Epithelial cell of proximal tubule (primary cell): ENCODE measurements at regions not wholly inside any gene's neighbourhood (a gene's known extent, or its start where the extent isn't known, plus 50 kb on each side); places are given as distances from the start of the nearest gene placed in this dataset.
"Not testable (repeated sequence)": the region's sequence is repeated elsewhere in the genome, so short reads cannot be mapped to it uniquely, and the experiment has no call there.

ENCODE experiments used
- DNase-seq: peaks from one replicate; pipeline ENCODE4 v3.0.0-alpha.2; 2011; ENCODE audit warnings: low read depth
- H3K4me3 ChIP-seq: 2 replicates; pipeline ENCODE4 v1.5.1; 2011; ENCODE audit warnings: low read depth, mild to moderate bottlenecking, low read length
- CTCF ChIP-seq: conservative IDR thresholded peaks from 2 replicates; pipeline ENCODE4 v1.5.1; 2012; ENCODE audit warnings: low read depth, mild to moderate bottlenecking, low read length

- TF ChIP-seq CTCF, result no peak
- no peak for DNase-seq
- H3K4me3 ChIP-seq, result no peak overlapping the region
Observed at GRCh38 chr16:29151317-29151716, 166.5 kb downstream of the LAT start.

- not testable (repeated sequence) for H3K4me3 ChIP-seq, DNase-seq
Observed at GRCh38 chr16:29149912-29150311, 165.1 kb downstream of the LAT start.

GRCh38 chr16:29148867-29149272, 164.0 kb downstream of the LAT start:
- TF ChIP-seq CTCF, result no peak
- DNase-seq, result no peak
- no peak overlapping the region for H3K4me3 ChIP-seq

- H3K4me3 ChIP-seq, result no peak overlapping the region
- no peak for TF ChIP-seq CTCF
- DNase-seq, result no peak
Observed at GRCh38 chr16:29148131-29148691, 163.4 kb downstream of the LAT start.

- not testable (repeated sequence) for H3K4me3 ChIP-seq, DNase-seq
Observed at GRCh38 chr16:29147710-29148109, 162.9 kb downstream of the LAT start.

- not testable (repeated sequence) for DNase-seq, H3K4me3 ChIP-seq
Observed at GRCh38 chr16:29146808-29147643, 162.2 kb downstream of the LAT start.

- no peak overlapping the region for H3K4me3 ChIP-seq
- TF ChIP-seq CTCF, result no peak
- no peak for DNase-seq
Observed at GRCh38 chr16:29146266-29146665, 161.4 kb downstream of the LAT start.

- H3K4me3 ChIP-seq, DNase-seq: not testable (repeated sequence)
Observed at GRCh38 chr16:29145486-29146225, 160.8 kb downstream of the LAT start.

GRCh38 chr16:29145086-29145485, 160.2 kb downstream of the LAT start:
- not testable (repeated sequence) for H3K4me3 ChIP-seq, DNase-seq

- H3K4me3 ChIP-seq, DNase-seq: not testable (repeated sequence)
Observed at GRCh38 chr16:29144669-29145062, 159.8 kb downstream of the LAT start.

- not testable (repeated sequence) for H3K4me3 ChIP-seq, DNase-seq
Observed at GRCh38 chr16:29143739-29144668, 159.2 kb downstream of the LAT start.

- not testable (repeated sequence) for DNase-seq, H3K4me3 ChIP-seq
Observed at GRCh38 chr16:29142506-29142905, 157.7 kb downstream of the LAT start.
